ENCODE measurements at regions not wholly inside any gene's neighbourhood (a gene's known extent, or its start where the extent isn't known, plus 50 kb on each side); places are given as distances from the start of the nearest gene placed in this dataset.

DNA sequence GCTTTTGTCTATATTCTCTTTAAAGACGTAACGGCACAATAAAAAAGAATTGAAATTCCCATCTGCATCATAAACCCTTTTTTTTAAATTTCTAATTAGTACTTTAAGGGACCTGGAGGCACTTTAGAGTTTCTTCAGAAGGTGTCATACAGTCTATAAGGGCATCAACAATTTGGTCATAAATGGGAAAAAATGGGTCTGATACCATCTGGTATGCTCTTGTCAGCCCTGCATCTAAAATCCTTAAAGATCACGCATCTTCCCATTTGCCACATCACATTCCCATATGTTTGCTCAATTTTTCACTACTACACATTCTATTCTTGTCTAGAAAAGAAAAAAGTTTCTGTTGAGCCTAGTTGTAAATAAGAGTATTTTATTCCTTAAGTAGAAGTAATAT is 53.8 kb downstream of the COX7C start:
- Histone ChIP-seq H3K4me1 (ENCODE audit: insufficient read depth, low read length, severe bottlenecking) (peaks cover 18% of the 10 kb centered on the region), H3K27ac (ENCODE audit: low read depth, low read length, poor library complexity, severe bottlenecking) (no peak overlapping the region), H2AFZ (ENCODE audit: low read length) (no peak overlapping the region), H3F3A (ENCODE audit: insufficient read depth, low read length) (no peaks in the 10 kb centered on the region), H3K9ac (ENCODE audit: low read length) (no peak overlapping the region), H3K36me3 (ENCODE audit: insufficient read depth, low read length) (no peaks in the 10 kb centered on the region), H3K4me3 (ENCODE audit: low read depth, low read length, poor library complexity, severe bottlenecking) (no peak overlapping the region), H3K4me2 (ENCODE audit: low read length) (no peak overlapping the region), H3K79me2 (ENCODE audit: insufficient read depth, low read length) (no peaks in the 10 kb centered on the region), H4K20me1 (ENCODE audit: insufficient read depth, low read length) (no peaks in the 10 kb centered on the region), H3K27me3 (ENCODE audit: insufficient read depth, low read length) (no peaks in the 10 kb centered on the region), H3K9me2 (ENCODE audit: low read depth, low read length) (no peaks in the 10 kb centered on the region), H3K9me3 (ENCODE audit: low read length) (no peaks in the 10 kb centered on the region)
- TF ChIP-seq EZH2 (IDR thresholded peaks at IDR 0.05; ENCODE audit: borderline replicate concordance, low read length) = no peak
- TF ChIP-seq, protein P1, sequence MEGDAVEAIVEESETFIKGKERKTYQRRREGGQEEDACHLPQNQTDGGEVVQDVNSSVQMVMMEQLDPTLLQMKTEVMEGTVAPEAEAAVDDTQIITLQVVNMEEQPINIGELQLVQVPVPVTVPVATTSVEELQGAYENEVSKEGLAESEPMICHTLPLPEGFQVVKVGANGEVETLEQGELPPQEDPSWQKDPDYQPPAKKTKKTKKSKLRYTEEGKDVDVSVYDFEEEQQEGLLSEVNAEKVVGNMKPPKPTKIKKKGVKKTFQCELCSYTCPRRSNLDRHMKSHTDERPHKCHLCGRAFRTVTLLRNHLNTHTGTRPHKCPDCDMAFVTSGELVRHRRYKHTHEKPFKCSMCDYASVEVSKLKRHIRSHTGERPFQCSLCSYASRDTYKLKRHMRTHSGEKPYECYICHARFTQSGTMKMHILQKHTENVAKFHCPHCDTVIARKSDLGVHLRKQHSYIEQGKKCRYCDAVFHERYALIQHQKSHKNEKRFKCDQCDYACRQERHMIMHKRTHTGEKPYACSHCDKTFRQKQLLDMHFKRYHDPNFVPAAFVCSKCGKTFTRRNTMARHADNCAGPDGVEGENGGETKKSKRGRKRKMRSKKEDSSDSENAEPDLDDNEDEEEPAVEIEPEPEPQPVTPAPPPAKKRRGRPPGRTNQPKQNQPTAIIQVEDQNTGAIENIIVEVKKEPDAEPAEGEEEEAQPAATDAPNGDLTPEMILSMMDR (IDR thresholded peaks at IDR 0.05; ENCODE audit: low read length) = no peak

DNA sequence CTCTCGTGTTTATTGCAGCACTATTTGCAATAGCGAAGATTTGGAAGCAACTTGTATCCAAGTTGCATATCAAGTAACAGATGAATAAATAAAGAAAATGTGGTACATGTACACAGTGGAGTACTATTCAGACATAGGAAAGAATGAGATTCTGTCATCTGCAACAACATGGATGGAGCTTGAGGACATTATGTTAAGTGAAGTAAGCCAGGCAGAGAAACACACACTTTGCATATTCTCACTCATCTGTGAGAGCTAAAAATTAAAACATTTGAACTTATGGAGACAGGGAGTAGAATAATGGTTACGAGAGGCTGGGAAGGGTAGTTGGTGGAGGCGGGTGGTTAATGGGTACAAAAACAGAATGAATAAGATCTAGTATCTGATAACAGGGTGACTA is 56.3 kb downstream of the COX7C start:
- TF ChIP-seq, protein P1 (IDR thresholded peaks at IDR 0.05; ENCODE audit: low read length) = no peak
- no peak for TF ChIP-seq EZH2 (IDR thresholded peaks at IDR 0.05; ENCODE audit: borderline replicate concordance, low read length)
- H3F3A ChIP-seq (ENCODE audit: insufficient read depth, low read length) = no peaks in the 10 kb centered on the region
- no peak overlapping the region for H3K27ac ChIP-seq (ENCODE audit: low read depth, low read length, poor library complexity, severe bottlenecking)
- no peaks in the 10 kb centered on the region for H3K27me3 ChIP-seq (ENCODE audit: insufficient read depth, low read length)
- H3K9me2 ChIP-seq (ENCODE audit: low read depth, low read length) = no peaks in the 10 kb centered on the region
- H3K4me1 ChIP-seq (ENCODE audit: insufficient read depth, low read length, severe bottlenecking) = no peaks in the 10 kb centered on the region
- H4K20me1 ChIP-seq (ENCODE audit: insufficient read depth, low read length) = no peaks in the 10 kb centered on the region
- H3K9ac ChIP-seq (ENCODE audit: low read length) = no peak overlapping the region
- no peaks in the 10 kb centered on the region for H3K36me3 ChIP-seq (ENCODE audit: insufficient read depth, low read length)
- no peaks in the 10 kb centered on the region for H3K9me3 ChIP-seq (ENCODE audit: low read length)
- no peak overlapping the region for H3K4me3 ChIP-seq (ENCODE audit: low read depth, low read length, poor library complexity, severe bottlenecking)
- H3K79me2 ChIP-seq (ENCODE audit: insufficient read depth, low read length) = no peaks in the 10 kb centered on the region
- no peak overlapping the region for H3K4me2 ChIP-seq (ENCODE audit: low read length)
- H2AFZ ChIP-seq (ENCODE audit: low read length) = no peak overlapping the region

DNA sequence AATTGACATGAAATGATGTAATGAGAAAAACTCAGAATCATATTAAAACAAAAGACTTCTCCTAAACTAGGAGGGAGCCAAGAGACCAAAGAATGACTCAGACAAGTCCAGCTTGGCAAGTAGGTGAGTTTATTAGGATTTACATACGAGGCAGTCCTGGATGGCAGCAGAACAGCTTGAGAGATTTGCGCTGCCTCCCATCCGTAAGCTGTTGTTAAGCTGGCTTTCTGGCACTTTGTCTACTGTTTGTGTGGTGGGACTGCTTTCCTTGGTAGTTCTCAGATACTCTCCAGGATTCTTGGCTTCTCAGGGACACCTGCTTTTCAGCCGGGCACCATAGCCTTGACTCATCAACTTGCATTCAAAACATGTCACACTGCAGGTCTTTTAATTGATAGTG is 57.6 kb downstream of the COX7C start:
- Histone ChIP-seq H3K9ac (ENCODE audit: low read length) (no peak overlapping the region), H3F3A (ENCODE audit: insufficient read depth, low read length) (no peaks in the 10 kb centered on the region), H3K4me2 (ENCODE audit: low read length) (no peak overlapping the region), H3K4me3 (ENCODE audit: low read depth, low read length, poor library complexity, severe bottlenecking) (no peak overlapping the region), H3K9me3 (ENCODE audit: low read length) (no peaks in the 10 kb centered on the region), H3K9me2 (ENCODE audit: low read depth, low read length) (no peaks in the 10 kb centered on the region), H3K4me1 (ENCODE audit: insufficient read depth, low read length, severe bottlenecking) (no peaks in the 10 kb centered on the region), H3K36me3 (ENCODE audit: insufficient read depth, low read length) (no peaks in the 10 kb centered on the region), H2AFZ (ENCODE audit: low read length) (no peak overlapping the region), H3K27me3 (ENCODE audit: insufficient read depth, low read length) (no peaks in the 10 kb centered on the region), H3K79me2 (ENCODE audit: insufficient read depth, low read length) (no peaks in the 10 kb centered on the region), H4K20me1 (ENCODE audit: insufficient read depth, low read length) (no peaks in the 10 kb centered on the region), H3K27ac (ENCODE audit: low read depth, low read length, poor library complexity, severe bottlenecking) (no peak overlapping the region)
- no peak for TF ChIP-seq EZH2 (IDR thresholded peaks at IDR 0.05; ENCODE audit: borderline replicate concordance, low read length)
- TF ChIP-seq, protein P1 (IDR thresholded peaks at IDR 0.05; ENCODE audit: low read length) = no peak
